Astrocyte of the spinal cord (primary cell): ENCODE measurements at regions not wholly inside any gene's neighbourhood (a gene's known extent, or its start where the extent isn't known, plus 50 kb on each side); places are given as distances from the start of the nearest gene placed in this dataset.
A peak's percentile ranks its signal among the peaks of the same experiment; 100 is the strongest.

Experiments
- DNase-seq: peaks from one replicate; pipeline ENCODE4 v3.0.0; 2011; ENCODE audit warnings: low read depth, low spot score
- H3K4me3 ChIP-seq: 2 replicates; pipeline ENCODE4 v1.5.1; 2011; ENCODE audit warnings: low read depth, mild to moderate bottlenecking, low read length, moderate library complexity
- in situ Hi-C: cut with HindIII; loops from 2 replicates; pipeline ENCODE4 v1.10.0; 2017; ENCODE audit warnings: low sequenced_read_pairs
- TF ChIP-seq, protein P1 (sequence below): IDR thresholded peaks from 2 replicates; pipeline ENCODE4 v1.5.1; 2012; ENCODE audit warnings: low read depth, mild to moderate bottlenecking, low read length, inconsistent platforms

DNA sequence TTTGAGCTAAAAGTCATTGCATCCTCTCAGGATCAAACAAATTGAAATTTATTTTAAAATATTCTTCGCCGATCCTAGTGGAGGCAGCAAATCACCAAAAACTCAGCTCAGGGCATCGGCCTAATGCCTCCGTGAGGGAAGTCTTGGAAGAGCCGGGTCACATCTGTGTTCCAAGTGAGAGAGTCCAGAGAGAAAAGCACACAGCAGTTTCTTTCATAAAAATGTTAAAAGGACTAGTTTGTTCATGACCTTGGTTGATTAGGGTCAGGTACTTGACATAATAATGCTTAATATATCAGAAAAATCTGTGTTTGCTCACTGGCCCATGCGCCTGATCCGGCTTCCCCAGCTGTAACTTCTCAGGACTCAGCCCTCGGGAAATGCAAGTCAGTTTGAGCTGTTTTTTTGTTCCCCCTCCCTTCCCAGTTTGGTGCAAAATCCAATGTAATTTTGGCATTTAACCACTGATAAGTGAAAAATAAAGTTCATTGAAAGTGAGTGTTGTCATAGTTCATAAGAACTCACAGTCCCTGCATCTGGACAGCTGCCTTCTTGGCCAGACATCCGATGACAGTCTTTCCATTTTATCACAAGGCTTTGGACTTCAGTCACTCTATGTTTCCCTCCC, 161.7 kb downstream of the CAND1 start:
- no peak overlapping the region for H3K4me3 ChIP-seq
- in situ Hi-C loops = no loop called here
- DNase-seq = no peak
- TF ChIP-seq, protein P1, sequence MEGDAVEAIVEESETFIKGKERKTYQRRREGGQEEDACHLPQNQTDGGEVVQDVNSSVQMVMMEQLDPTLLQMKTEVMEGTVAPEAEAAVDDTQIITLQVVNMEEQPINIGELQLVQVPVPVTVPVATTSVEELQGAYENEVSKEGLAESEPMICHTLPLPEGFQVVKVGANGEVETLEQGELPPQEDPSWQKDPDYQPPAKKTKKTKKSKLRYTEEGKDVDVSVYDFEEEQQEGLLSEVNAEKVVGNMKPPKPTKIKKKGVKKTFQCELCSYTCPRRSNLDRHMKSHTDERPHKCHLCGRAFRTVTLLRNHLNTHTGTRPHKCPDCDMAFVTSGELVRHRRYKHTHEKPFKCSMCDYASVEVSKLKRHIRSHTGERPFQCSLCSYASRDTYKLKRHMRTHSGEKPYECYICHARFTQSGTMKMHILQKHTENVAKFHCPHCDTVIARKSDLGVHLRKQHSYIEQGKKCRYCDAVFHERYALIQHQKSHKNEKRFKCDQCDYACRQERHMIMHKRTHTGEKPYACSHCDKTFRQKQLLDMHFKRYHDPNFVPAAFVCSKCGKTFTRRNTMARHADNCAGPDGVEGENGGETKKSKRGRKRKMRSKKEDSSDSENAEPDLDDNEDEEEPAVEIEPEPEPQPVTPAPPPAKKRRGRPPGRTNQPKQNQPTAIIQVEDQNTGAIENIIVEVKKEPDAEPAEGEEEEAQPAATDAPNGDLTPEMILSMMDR = no peak

DNA sequence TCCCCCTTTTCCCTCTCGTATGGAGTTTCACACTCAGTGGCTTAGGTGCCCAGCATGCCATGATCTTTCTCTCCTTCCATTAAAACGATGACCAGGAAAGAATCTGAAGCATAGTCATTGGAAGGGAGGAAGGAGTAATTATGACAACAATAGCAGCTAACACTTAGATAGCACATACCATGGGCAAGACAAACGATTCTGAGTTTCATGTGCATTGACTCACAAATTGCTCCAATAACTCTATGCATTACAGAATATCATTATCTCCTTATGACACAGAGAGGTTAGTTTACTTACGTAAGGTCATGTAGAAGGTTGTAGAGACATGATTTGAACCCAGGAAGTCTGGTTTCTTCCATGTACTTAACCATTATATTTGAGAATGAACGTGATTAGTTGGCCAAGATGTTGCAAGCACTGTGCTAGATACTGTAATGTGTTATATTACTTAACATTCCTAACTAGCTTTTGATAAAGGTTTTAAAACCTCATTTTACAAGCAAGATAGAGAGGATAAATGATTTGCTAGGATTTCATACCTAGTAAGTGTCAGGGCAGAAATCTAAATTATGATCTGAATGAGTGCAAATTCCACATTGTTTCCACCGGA, 162.4 kb downstream of the CAND1 start:
- in situ Hi-C loops = no loop called here
- no peak for DNase-seq
- no peak overlapping the region for H3K4me3 ChIP-seq
- TF ChIP-seq, protein P1 = no peak

DNA sequence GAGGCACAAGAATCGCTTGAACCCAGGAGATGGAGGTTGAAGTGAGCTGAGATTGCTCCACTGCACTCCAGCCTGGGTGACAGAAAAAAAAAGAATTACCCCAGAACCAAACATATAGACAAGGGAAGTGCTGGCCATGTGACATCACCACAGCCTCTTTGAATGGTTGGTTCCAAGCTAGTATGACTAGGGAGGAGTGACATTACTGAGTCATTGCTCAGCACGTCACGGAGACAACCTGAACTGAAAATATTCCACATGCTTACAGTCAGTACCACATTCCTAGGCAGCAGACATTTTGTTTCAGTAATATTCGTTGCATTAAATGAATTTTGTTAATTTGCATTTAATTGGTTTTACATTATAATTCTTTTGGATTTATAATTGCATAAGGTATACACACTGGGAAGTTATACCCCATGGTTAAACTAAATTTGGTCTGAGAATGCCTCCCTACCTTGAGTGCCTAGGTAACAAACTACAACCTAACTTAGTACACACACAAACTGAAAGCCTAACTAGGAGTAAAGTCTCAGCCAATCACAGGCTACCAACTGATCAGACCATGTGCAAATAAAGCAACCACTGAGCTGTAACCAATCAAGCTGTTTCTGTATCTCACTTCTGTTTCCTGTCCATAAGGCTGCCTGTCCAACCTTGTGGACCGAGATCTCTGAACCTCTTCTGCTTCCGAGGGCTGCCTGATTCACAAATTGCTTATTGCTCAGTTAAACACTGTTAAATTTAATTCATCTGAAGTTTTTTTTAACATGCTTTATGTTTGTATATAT, 164.4 kb downstream of the CAND1 start:
- in situ Hi-C loops = no loop called here
- TF ChIP-seq, protein P1 = no peak
- no peak overlapping the region for H3K4me3 ChIP-seq
- DNase-seq = peak; percentile 35

DNA sequence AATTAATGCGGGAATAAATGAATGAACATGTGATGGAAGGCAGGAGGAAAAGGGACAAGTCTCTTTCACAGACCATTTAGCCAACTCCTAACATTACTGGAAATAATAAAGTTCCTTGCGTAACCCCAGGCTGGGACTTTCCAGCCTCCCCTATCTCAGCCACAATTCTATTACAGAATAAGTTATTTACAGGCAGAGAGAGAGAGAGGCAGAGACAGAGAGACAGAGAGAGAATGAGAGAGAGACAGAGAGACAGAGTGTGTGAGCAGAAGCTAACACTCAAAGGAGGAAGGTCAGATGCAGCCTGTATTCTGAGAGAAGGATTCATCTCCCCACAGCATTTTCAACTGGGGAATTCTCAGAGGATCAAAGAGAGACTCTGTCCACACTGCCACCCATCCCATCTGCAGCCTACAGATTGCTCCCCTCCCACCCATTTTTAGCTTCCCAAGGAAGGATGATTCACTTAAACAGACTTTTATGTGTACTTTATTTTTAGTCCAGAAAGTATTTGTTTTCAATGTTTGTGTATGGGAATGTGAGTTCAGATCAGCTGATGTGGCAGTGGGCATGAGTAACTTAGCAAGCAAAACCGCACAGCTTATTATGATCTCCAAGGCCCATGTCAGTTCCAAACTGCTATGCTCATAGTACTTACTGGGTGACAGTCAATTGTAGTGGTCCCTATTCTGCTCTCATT, 165.7 kb downstream of the CAND1 start:
- TF ChIP-seq, protein P1 = no peak
- H3K4me3 ChIP-seq = no peak overlapping the region
- peak; percentile 96 for DNase-seq
- in situ Hi-C loops = no loop called here

DNA sequence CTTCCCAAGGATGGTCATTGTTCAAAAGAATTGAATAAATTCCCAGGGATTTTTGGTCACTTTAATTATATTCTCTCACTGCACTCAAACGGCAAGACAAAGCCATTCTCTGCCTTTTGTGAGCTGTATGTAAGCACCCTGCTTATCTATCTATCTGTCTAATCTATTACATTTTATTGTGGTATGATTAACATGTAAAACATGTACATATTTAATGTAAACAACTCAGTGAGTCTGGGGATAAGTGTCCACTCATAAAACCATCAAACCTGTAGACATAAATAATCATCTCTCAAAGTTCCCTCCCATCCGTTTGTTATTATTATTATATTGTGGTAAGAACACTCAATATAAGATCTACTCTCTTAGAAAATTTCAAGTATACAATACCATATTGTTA, 167.1 kb downstream of the CAND1 start:
- DNase-seq = no peak
- TF ChIP-seq, protein P1 = no peak
- in situ Hi-C loops = no loop called here
- H3K4me3 ChIP-seq = no peak overlapping the region

DNA sequence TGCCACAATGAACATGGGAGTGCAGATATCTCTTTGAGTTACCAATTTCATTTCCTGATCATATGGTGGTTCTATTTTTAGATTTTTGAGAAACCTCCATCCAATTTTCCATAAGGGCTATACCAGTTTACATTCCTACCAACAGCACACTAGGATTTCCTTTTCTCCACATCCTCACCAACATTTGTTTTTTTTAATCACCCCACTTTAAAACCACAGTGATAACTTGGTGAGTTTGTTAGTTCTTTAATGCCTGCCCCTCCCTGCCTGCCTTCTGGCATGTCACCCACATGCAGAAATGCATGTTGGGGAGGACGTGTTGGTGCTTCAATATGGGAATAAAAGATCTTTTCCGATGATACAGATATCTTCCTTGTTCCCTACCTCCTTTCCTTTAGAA, 167.9 kb downstream of the CAND1 start:
- TF ChIP-seq, protein P1 = no peak
- H3K4me3 ChIP-seq = no peak overlapping the region
- no peak for DNase-seq
- in situ Hi-C loops = no loop called here
